ENCODE measurements at regions not wholly inside any gene's neighbourhood (a gene's known extent, or its start where the extent isn't known, plus 50 kb on each side); places are given as distances from the start of the nearest gene placed in this dataset.

DNA sequence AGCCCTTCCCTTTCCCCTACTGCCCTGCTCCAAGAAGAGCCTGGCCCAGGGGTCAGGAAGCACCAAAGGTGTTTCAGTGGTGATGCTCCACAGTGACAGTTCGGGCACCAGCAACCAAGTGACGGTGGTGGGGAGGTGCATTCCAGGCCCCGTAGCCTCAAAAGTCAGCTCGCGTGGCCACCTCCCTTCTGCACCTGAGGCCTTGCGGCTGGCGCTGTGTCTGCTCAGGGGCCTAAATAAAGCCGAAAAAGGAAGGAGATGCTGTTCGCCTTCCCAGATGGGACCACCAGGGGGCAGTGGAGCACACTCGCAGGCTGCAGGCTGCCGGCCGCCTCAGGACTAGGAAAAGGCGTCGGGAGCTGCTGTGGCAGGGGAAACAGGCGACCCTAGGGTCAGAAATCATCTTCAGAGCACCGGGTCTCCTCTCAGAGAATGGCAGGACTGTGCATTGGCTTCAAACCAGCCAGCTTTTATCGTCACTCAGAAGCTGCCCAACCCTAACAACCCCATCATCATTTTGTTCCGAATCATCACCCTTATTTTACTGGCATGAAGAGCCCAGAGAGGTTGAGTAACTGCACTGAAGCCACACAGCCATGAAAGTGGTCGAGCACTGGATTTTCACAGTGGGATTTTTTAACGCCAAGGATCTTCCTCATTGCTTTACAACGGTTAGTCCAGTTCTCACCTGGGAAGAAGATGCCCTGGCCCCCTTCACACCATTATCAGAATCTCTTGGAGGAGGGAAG, 213.0 kb upstream of the CELF4 start:
- H3K36me3 ChIP-seq (ENCODE audit: control insufficient read depth in 4 of 4, insufficient read depth in 4 of 4, low read length in 3 of 4), result no peaks in the 10 kb centered on the region
- H3K27ac ChIP-seq (ENCODE audit: insufficient read depth in 1 of 2, low read depth in 1 of 2, low read length in 2 of 2, poor library complexity in 1 of 2, severe bottlenecking in 2 of 2), result no peak overlapping the region
- POLR2A ChIA-PET, result no interaction called here
- CTCF ChIA-PET, result interaction anchor here (1.0 to 1.7 kb wide), 8 partner anchors 8 to 1799 kb away, joined by 3 to 8 read pairs (median 4); no protein-coding TSS in a partner anchor
- no peaks in the 10 kb centered on the region for H3K27me3 ChIP-seq (replicated peaks in 2 of 5; ENCODE audit: control insufficient read depth in 4 of 5, insufficient read depth in 5 of 5, low read length in 4 of 5)
- WGBS (ENCODE audit: insufficient coverage), result 13% methylated on average over 17 of the region's 21 CpGs
- H3K4me1 ChIP-seq (ENCODE audit: control extremely low read depth in 1 of 4, control insufficient read depth in 4 of 4, insufficient read depth in 4 of 4, low read length in 3 of 4), result peaks cover 0 to 5% (median 0%) of the 10 kb centered on the region in 4 experiments
- DNase-seq, result peak; percentile 62 to 84 (median 78)
- no peak overlapping the region for H3K4me3 ChIP-seq (ENCODE audit: control insufficient read depth in 1 of 7, extremely low read depth in 1 of 7, insufficient read depth in 4 of 7, low read depth in 2 of 7, low read length in 6 of 7)
- H3K9me3 ChIP-seq (ENCODE audit: control extremely low read depth in 1 of 5, control insufficient read depth in 4 of 5, insufficient read depth in 2 of 5, low read depth in 1 of 5, low read length in 4 of 5), result no peaks in the 10 kb centered on the region

DNA sequence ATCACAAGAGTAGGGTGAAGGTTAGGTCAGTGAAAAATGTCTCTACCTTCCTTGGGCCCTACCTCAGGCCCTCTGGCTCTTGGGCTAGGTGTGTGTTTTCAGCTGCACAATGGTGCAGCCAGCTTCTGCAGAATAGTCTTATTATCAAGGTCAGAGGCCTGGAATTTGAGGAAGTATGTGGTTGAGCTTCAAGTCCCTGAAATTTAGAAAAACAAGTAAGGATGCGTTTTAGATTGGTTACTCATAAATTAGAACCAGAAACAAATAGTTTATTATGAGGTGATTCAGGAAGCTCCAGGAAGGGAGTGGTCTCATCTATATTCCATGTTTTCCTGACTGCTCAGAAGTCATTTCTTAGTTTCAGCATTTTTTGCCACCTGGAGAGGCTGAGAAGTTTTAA, 204.2 kb upstream of the CELF4 start:
- no peaks in the 10 kb centered on the region for H3K36me3 ChIP-seq (ENCODE audit: control insufficient read depth in 4 of 4, insufficient read depth in 4 of 4, low read length in 3 of 4)
- ChIA-PET POLR2A (no interaction called here), CTCF (interaction anchor here (1.1 kb wide), 1 partner anchor 9 kb away, joined by 3 read pairs; no protein-coding TSS in a partner anchor)
- peak; percentile 6 to 53 (median 40) for DNase-seq
- no peak overlapping the region for H3K4me3 ChIP-seq (ENCODE audit: control insufficient read depth in 1 of 7, extremely low read depth in 1 of 7, insufficient read depth in 4 of 7, low read depth in 2 of 7, low read length in 6 of 7)
- no peaks in the 10 kb centered on the region for H3K27me3 ChIP-seq (replicated peaks in 2 of 5; ENCODE audit: control insufficient read depth in 4 of 5, insufficient read depth in 5 of 5, low read length in 4 of 5)
- H3K9me3 ChIP-seq (ENCODE audit: control extremely low read depth in 1 of 5, control insufficient read depth in 4 of 5, insufficient read depth in 2 of 5, low read depth in 1 of 5, low read length in 4 of 5), result no peaks in the 10 kb centered on the region
- H3K27ac ChIP-seq (ENCODE audit: insufficient read depth in 1 of 2, low read depth in 1 of 2, low read length in 2 of 2, poor library complexity in 1 of 2, severe bottlenecking in 2 of 2), result no peak overlapping the region
- WGBS (ENCODE audit: insufficient coverage), result 0% methylated on average over 1 of the region's 1 CpG
- H3K4me1 ChIP-seq (ENCODE audit: control extremely low read depth in 1 of 4, control insufficient read depth in 4 of 4, insufficient read depth in 4 of 4, low read length in 3 of 4), result peaks cover 0 to 3% (median 1%) of the 10 kb centered on the region in 4 experiments

DNA sequence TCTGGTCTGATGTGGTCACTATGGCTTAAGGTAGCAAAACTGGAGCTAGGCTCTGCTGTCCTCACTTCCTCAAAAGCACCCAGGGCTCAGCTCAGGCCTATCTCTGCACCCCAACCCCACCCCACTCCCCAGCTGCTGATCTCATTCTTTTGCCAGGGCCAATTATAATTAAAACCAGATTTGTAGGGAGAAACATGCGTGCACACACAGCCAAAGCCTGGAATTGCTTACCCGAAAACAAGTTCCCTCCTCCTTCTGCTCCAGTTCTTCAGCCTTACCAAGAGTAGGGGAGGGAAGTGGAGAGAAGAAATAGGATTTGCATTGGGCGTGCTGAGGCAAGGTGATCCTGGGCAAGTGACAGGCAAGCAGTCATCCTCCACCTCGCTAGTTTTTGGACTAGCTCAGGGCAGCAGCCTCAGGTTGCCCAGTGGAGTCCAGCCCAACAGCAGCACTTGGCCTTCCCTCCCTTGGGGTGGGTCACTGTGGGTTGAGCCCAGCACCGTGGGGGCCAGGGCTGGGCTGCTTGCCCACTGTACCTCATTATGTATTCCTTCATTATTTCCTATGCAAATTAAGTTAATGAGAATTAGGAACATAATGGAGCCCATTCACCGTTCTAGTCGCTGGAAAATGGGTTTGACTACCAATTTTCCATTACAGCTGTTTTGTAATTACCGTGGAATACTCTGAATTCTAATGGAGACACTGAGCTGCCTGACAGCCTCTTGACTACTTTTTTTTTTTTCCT, 199.1 kb upstream of the CELF4 start:
- WGBS (ENCODE audit: insufficient coverage), result 100% methylated on average over 6 of the region's 8 CpGs
- no peaks in the 10 kb centered on the region for H3K36me3 ChIP-seq (ENCODE audit: control insufficient read depth in 4 of 4, insufficient read depth in 4 of 4, low read length in 3 of 4)
- CTCF ChIA-PET, result interaction anchor here (0.9 kb wide), 1 partner anchor 10 kb away, joined by 3 read pairs; no protein-coding TSS in a partner anchor

DNA sequence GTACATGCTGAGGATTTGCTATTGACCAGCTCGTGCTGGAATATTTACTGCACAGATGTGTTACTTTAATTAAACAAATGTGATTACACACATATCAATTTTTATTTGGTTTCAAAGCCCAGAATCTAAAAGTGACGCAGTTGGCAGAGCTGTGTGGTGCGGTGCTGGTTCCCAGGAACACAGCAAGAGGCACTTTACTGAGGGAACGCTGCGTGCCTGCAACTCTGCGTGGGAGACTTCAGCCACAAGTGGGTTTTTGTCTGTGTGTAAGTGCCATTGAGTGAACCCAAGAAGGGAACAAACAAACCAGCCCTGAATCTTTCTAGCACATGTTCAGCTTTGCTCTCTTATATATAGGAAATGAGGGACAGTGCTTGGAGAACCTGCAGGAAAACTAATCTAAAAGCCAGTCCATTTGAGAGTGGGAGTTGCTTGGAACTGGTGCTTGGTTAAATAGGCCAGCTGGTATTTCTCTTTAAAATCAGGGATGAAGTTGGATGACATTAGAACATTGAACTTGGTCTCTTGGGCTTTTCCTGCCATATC, 196.6 kb upstream of the CELF4 start:
- ChIA-PET CTCF (no interaction called here), POLR2A (no interaction called here)
- no peaks in the 10 kb centered on the region for H3K4me1 ChIP-seq (ENCODE audit: control extremely low read depth in 1 of 4, control insufficient read depth in 4 of 4, insufficient read depth in 4 of 4, low read length in 3 of 4)
- no peaks in the 10 kb centered on the region for H3K9me3 ChIP-seq (ENCODE audit: control extremely low read depth in 1 of 5, control insufficient read depth in 4 of 5, insufficient read depth in 2 of 5, low read depth in 1 of 5, low read length in 4 of 5)
- no peaks in the 10 kb centered on the region for H3K36me3 ChIP-seq (ENCODE audit: control insufficient read depth in 4 of 4, insufficient read depth in 4 of 4, low read length in 3 of 4)
- no peak overlapping the region for H3K4me3 ChIP-seq (ENCODE audit: control insufficient read depth in 1 of 7, extremely low read depth in 1 of 7, insufficient read depth in 4 of 7, low read depth in 2 of 7, low read length in 6 of 7)
- no peak for DNase-seq
- WGBS (ENCODE audit: insufficient coverage), result 98% methylated on average over 5 of the region's 6 CpGs
- H3K27ac ChIP-seq (ENCODE audit: insufficient read depth in 1 of 2, low read depth in 1 of 2, low read length in 2 of 2, poor library complexity in 1 of 2, severe bottlenecking in 2 of 2), result no peak overlapping the region
- H3K27me3 ChIP-seq (replicated peaks in 2 of 5; ENCODE audit: control insufficient read depth in 4 of 5, insufficient read depth in 5 of 5, low read length in 4 of 5), result no peaks in the 10 kb centered on the region

More for the DNA sequence above, 199.1 kb upstream of the CELF4 start:
- POLR2A ChIA-PET, result no interaction called here
- no peak overlapping the region for H3K27ac ChIP-seq (ENCODE audit: insufficient read depth in 1 of 2, low read depth in 1 of 2, low read length in 2 of 2, poor library complexity in 1 of 2, severe bottlenecking in 2 of 2)
- H3K4me3 ChIP-seq (ENCODE audit: control insufficient read depth in 1 of 7, extremely low read depth in 1 of 7, insufficient read depth in 4 of 7, low read depth in 2 of 7, low read length in 6 of 7), result no peak overlapping the region
- no peaks in the 10 kb centered on the region for H3K9me3 ChIP-seq (ENCODE audit: control extremely low read depth in 1 of 5, control insufficient read depth in 4 of 5, insufficient read depth in 2 of 5, low read depth in 1 of 5, low read length in 4 of 5)
- DNase-seq, result no peak
- no peaks in the 10 kb centered on the region for H3K4me1 ChIP-seq (ENCODE audit: control extremely low read depth in 1 of 4, control insufficient read depth in 4 of 4, insufficient read depth in 4 of 4, low read length in 3 of 4)
- H3K27me3 ChIP-seq (replicated peaks in 2 of 5; ENCODE audit: control insufficient read depth in 4 of 5, insufficient read depth in 5 of 5, low read length in 4 of 5), result no peaks in the 10 kb centered on the region

DNA sequence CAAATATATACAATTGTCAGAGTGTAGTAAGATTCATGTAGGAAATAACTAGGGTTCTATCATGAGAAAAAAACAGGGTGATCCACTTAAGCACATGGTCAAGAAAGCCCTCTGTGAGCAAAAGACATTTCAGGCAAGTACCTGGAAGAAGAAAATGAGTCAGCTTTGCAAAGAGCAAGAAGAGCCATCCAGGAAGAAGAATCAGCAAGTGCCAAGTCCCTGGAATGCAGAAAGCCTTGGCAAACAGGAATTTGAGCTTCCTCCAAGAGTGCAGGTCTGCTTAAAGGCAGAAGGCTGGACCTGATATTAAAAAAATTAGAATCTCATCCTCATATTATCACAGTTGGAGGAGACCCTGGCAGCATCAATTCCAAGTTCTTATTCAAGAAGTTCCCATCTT, 188.5 kb upstream of the CELF4 start:
- POLR2A ChIA-PET, result no interaction called here
- Histone ChIP-seq H3K4me1 (ENCODE audit: control extremely low read depth in 1 of 4, control insufficient read depth in 4 of 4, insufficient read depth in 4 of 4, low read length in 3 of 4) (no peaks in the 10 kb centered on the region), H3K9me3 (ENCODE audit: control extremely low read depth in 1 of 5, control insufficient read depth in 4 of 5, insufficient read depth in 2 of 5, low read depth in 1 of 5, low read length in 4 of 5) (no peaks in the 10 kb centered on the region), H3K36me3 (ENCODE audit: control insufficient read depth in 4 of 4, insufficient read depth in 4 of 4, low read length in 3 of 4) (no peaks in the 10 kb centered on the region), H3K27ac (ENCODE audit: insufficient read depth in 1 of 2, low read depth in 1 of 2, low read length in 2 of 2, poor library complexity in 1 of 2, severe bottlenecking in 2 of 2) (no peak overlapping the region), H3K27me3 (replicated peaks in 2 of 5; ENCODE audit: control insufficient read depth in 4 of 5, insufficient read depth in 5 of 5, low read length in 4 of 5) (no peaks in the 10 kb centered on the region), H3K4me3 (ENCODE audit: control insufficient read depth in 1 of 7, extremely low read depth in 1 of 7, insufficient read depth in 4 of 7, low read depth in 2 of 7, low read length in 6 of 7) (no peak overlapping the region)
- CTCF ChIA-PET, result no interaction called here
- no peak for DNase-seq

DNA sequence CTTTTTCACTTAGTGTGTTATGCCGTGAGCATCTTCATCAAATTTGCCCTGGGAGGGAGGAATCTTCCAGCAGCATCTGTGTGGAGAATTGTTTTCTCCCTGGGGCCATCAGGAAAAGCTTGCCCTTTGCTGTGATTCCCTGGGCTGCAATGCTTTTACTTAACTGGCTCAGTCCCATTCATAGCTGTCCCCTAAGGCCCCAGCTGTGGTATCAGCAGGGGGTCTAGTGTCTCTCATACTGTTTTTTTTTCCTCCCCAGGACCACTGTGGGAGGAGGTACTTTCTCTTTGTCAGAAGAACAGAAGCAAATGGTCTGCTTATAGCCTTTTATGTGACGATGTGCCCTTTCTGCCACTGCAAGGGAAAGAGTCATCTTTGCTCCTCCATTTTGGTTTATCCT, 176.8 kb upstream of the CELF4 start:
- no peaks in the 10 kb centered on the region for H3K36me3 ChIP-seq (ENCODE audit: control insufficient read depth in 4 of 4, insufficient read depth in 4 of 4, low read length in 3 of 4)
- no peak overlapping the region for H3K27ac ChIP-seq (ENCODE audit: insufficient read depth in 1 of 2, low read depth in 1 of 2, low read length in 2 of 2, poor library complexity in 1 of 2, severe bottlenecking in 2 of 2)
- ChIA-PET CTCF (no interaction called here), POLR2A (no interaction called here)
- H3K9me3 ChIP-seq (ENCODE audit: control extremely low read depth in 1 of 5, control insufficient read depth in 4 of 5, insufficient read depth in 2 of 5, low read depth in 1 of 5, low read length in 4 of 5), result no peaks in the 10 kb centered on the region
- no peak for DNase-seq
- WGBS (ENCODE audit: insufficient coverage), result 100% methylated on average over 1 of the region's 2 CpGs
- no peaks in the 10 kb centered on the region for H3K27me3 ChIP-seq (replicated peaks in 2 of 5; ENCODE audit: control insufficient read depth in 4 of 5, insufficient read depth in 5 of 5, low read length in 4 of 5)
- peaks cover 0 to 1% (median 0%) of the 10 kb centered on the region in 4 experiments for H3K4me1 ChIP-seq (ENCODE audit: control extremely low read depth in 1 of 4, control insufficient read depth in 4 of 4, insufficient read depth in 4 of 4, low read length in 3 of 4)
- H3K4me3 ChIP-seq (ENCODE audit: control insufficient read depth in 1 of 7, extremely low read depth in 1 of 7, insufficient read depth in 4 of 7, low read depth in 2 of 7, low read length in 6 of 7), result no peak overlapping the region

DNA sequence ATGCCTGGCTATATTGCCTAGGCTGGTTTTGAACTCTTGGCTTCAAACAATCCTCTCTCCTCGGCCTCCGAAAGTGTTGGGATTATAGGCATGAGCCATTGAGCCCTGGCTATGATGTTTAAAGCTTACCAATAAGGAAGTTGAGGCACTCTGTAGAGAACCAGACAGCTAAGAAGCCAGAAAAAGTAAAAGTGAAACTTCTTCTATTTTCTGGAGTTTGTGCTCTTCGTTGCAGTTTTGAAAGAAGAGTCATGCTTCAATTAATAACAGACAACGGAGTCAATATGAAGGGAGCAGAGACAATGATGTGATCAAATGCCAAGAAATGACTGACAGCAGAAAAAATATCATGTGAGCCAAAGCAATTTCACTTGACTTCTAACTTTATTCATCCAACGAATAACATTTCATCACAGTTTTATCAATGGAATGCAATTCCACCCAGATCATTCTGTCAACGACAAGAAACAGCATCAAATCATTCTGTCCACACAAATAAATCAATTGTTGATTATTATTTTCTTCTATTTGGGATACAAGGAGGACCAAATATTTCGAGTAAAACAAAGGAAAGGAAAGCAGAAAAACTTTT, 175.5 kb upstream of the CELF4 start:
- no peaks in the 10 kb centered on the region for H3K36me3 ChIP-seq (ENCODE audit: control insufficient read depth in 4 of 4, insufficient read depth in 4 of 4, low read length in 3 of 4)
- DNase-seq, result no peak
- WGBS (ENCODE audit: insufficient coverage), result 75% methylated on average over 5 of the region's 7 CpGs
- H3K27ac ChIP-seq (ENCODE audit: insufficient read depth in 1 of 2, low read depth in 1 of 2, low read length in 2 of 2, poor library complexity in 1 of 2, severe bottlenecking in 2 of 2), result no peak overlapping the region
- no peak overlapping the region for H3K4me3 ChIP-seq (ENCODE audit: control insufficient read depth in 1 of 7, extremely low read depth in 1 of 7, insufficient read depth in 4 of 7, low read depth in 2 of 7, low read length in 6 of 7)
- peaks cover 0 to 1% (median 0%) of the 10 kb centered on the region in 4 experiments for H3K4me1 ChIP-seq (ENCODE audit: control extremely low read depth in 1 of 4, control insufficient read depth in 4 of 4, insufficient read depth in 4 of 4, low read length in 3 of 4)
- POLR2A ChIA-PET, result no interaction called here
- H3K27me3 ChIP-seq (replicated peaks in 2 of 5; ENCODE audit: control insufficient read depth in 4 of 5, insufficient read depth in 5 of 5, low read length in 4 of 5), result no peaks in the 10 kb centered on the region
- CTCF ChIA-PET, result no interaction called here
- H3K9me3 ChIP-seq (ENCODE audit: control extremely low read depth in 1 of 5, control insufficient read depth in 4 of 5, insufficient read depth in 2 of 5, low read depth in 1 of 5, low read length in 4 of 5), result no peaks in the 10 kb centered on the region
